Lung (tissue), 11 donors: ENCODE measurements at regions not wholly inside any gene's neighbourhood (a gene's known extent, or its start where the extent isn't known, plus 50 kb on each side); places are given as distances from the start of the nearest gene placed in this dataset.

Experiments used
- ATAC-seq: fragments of 200-7000 bp; cut with Tn5 transposase; one replicate; pipeline ENCODE4 v1.9.1; 2020; ENCODE audit warnings: moderate number of reproducible peaks; ENCODE audit not compliant: insufficient read depth, low FRiP score
- DNase-seq, 3 donors: peaks; one replicate each; pipeline ENCODE4 v3.0.0-alpha.2; 2013 to 2017
- H3K27ac ChIP-seq, 2 donors: one replicate each; pipeline ENCODE4 v1.5.1; 2013; ENCODE audit warnings: mild to moderate bottlenecking in 2 of 2, moderate library complexity in 2 of 2, control low read depth in 1 of 2, inconsistent platforms in 1 of 2, low read depth in 1 of 2, low read length in 1 of 2
- H3K27me3 ChIP-seq, 3 donors: one replicate each; pipeline ENCODE4 v1.5.1; 2013; ENCODE audit warnings: low read length in 2 of 3; ENCODE audit not compliant: control insufficient read depth in 3 of 3, insufficient read depth in 3 of 3
- H3K36me3 ChIP-seq, 4 donors: one replicate each; pipeline ENCODE4 v1.5.1; 2013; ENCODE audit warnings: low read length in 4 of 4, mild to moderate bottlenecking in 1 of 4, moderate library complexity in 1 of 4; ENCODE audit not compliant: control insufficient read depth in 4 of 4, insufficient read depth in 4 of 4
- H3K4me1 ChIP-seq, 5 donors: one replicate each; pipeline ENCODE4 v1.5.1; 2013; ENCODE audit warnings: low read length in 5 of 5, mild to moderate bottlenecking in 2 of 5, moderate library complexity in 1 of 5; ENCODE audit not compliant: control insufficient read depth in 5 of 5, insufficient read depth in 5 of 5
- H3K4me3 ChIP-seq: one replicate; pipeline ENCODE4 v1.5.1; 2013; ENCODE audit warnings: mild to moderate bottlenecking, control low read depth, moderate library complexity
- H3K9ac ChIP-seq, 2 donors: one replicate each; pipeline ENCODE4 v1.5.1; 2013; ENCODE audit warnings: low read length in 2 of 2, control low read depth in 1 of 2; ENCODE audit not compliant: insufficient read depth in 1 of 2
- H3K9me3 ChIP-seq, 4 donors: one replicate each; pipeline ENCODE4 v1.5.1; 2013; ENCODE audit warnings: low read length in 3 of 4, mild to moderate bottlenecking in 1 of 4, moderate library complexity in 1 of 4; ENCODE audit not compliant: control insufficient read depth in 4 of 4, insufficient read depth in 3 of 4
- WGBS, 2 donors: extraction: QIAGEN DNeasy Blood & Tissue Kit; methylation state at CpG; one replicate each; pipeline ENCODE4 v1.1.7; 2013; 5-methylcytosine and 5-hydroxymethylcytosine counted together
- TF ChIP-seq, protein P1 (sequence below): IDR thresholded peaks from 2 replicates; pipeline ENCODE4 v1.5.1; 2012; ENCODE audit warnings: mild to moderate bottlenecking; ENCODE audit errors: control extremely low read depth, extremely low read depth
- donor health status: control.
- donor health status: control.
- donor health status: Bipolar disorder and iron deficiency.
- donor health status: healthy.
- donor health status: DM: yes; HTN: yes; CAD: no.

DNA sequence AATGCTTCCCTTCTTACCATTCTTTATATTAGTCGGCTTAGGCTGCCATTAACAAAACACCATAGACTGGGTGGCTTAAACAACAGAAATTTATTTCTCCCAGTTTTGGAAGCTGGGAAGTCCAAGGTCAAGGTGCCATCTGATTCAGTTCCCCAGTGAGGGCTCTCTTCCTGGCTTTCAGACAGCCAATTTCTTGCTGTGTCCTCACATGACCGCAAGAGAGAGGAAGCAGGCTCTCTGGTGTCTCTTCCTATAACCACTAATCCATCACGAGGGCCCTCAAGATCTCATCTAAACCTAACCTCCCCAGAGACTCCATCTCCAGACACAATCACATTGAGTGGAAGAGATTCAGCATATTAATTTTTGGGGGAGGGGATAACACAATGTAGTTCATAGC lies 193.0 kb upstream of the SGK1 start:
- no peaks in the 10 kb centered on the region for H3K27me3 ChIP-seq
- no peak overlapping the region for H3K4me3 ChIP-seq
- ATAC-seq (no peak), DNase-seq (no peak)
- 48 to 56% methylated on average over 3 of the region's 3 CpGs for WGBS, 2 donors
- no peak overlapping the region for H3K9ac ChIP-seq
- TF ChIP-seq, protein P1, sequence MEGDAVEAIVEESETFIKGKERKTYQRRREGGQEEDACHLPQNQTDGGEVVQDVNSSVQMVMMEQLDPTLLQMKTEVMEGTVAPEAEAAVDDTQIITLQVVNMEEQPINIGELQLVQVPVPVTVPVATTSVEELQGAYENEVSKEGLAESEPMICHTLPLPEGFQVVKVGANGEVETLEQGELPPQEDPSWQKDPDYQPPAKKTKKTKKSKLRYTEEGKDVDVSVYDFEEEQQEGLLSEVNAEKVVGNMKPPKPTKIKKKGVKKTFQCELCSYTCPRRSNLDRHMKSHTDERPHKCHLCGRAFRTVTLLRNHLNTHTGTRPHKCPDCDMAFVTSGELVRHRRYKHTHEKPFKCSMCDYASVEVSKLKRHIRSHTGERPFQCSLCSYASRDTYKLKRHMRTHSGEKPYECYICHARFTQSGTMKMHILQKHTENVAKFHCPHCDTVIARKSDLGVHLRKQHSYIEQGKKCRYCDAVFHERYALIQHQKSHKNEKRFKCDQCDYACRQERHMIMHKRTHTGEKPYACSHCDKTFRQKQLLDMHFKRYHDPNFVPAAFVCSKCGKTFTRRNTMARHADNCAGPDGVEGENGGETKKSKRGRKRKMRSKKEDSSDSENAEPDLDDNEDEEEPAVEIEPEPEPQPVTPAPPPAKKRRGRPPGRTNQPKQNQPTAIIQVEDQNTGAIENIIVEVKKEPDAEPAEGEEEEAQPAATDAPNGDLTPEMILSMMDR: no peak
- no peaks in the 10 kb centered on the region for H3K36me3 ChIP-seq
- H3K27ac ChIP-seq: no peak overlapping the region
- no peaks in the 10 kb centered on the region for H3K9me3 ChIP-seq
- peaks cover 0 to 10% (median 0%) of the 10 kb centered on the region in 5 donors for H3K4me1 ChIP-seq

DNA sequence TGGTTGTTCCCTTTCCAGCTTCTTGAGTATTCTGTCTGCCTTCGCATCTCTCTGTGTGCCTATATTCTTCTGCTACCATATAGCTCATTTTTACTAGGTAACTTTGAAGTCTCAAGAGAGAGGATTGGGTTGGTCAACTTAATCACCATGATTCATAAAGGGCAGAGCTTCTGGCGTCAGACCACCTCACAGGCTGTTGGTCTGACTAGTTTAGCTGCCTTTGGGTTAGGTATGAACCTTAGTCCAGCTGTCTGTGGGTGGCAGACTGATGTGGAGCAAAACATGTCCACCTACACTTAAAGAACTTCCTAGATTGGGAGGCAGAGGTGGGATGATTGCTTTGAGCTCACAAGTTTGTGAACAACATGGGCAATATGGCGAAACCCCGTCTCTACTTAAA lies 192.2 kb upstream of the SGK1 start:
- Histone ChIP-seq H3K4me1 (peaks cover 0 to 10% (median 0%) of the 10 kb centered on the region in 5 donors), H3K36me3 (no peaks in the 10 kb centered on the region), H3K4me3 (no peak overlapping the region), H3K27me3 (no peaks in the 10 kb centered on the region), H3K9me3 (no peaks in the 10 kb centered on the region), H3K27ac (no peak overlapping the region), H3K9ac (no peak overlapping the region)
- DNase-seq (no peak), ATAC-seq (no peak)
- TF ChIP-seq, protein P1: no peak
- 86 to 97% methylated on average over 4 of the region's 4 CpGs for WGBS, 2 donors

DNA sequence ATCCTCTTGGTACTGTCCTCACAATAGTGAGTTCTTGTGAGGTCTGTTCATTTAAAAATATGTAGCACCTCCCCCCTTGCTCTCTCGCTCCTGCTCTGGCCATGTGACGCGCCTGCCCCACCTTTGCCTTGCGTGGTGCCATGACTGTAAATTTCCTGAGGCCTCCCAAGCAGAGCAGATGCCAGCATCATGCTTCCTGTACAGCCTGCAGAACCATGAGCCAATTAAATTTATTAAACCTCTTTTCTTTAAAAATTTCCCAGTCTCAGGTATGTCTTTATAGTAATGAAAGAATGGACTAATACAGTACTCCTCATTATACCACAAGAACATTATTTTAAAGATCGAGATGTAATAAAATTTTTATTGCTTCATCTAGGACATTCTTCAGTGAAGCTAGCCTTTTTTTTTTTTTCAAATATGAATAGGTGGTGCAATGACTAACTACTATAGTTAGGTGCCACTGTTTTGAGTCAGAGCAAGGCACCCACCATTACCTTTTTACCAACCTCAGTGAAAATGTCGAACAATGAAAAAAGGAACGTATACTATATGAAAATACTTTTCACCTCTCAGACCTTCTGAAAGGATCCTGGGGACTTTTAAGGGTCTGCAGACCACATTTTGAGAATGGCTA lies 191.1 kb upstream of the SGK1 start:
- Histone ChIP-seq H3K36me3 (no peaks in the 10 kb centered on the region), H3K9ac (no peak overlapping the region), H3K4me1 (peaks cover 0 to 10% (median 0%) of the 10 kb centered on the region in 5 donors), H3K27ac (no peak overlapping the region), H3K4me3 (no peak overlapping the region), H3K27me3 (no peaks in the 10 kb centered on the region), H3K9me3 (no peaks in the 10 kb centered on the region)
- no peak for DNase-seq
- ATAC-seq: no peak
- TF ChIP-seq, protein P1: no peak
- 91 to 96% methylated on average over 7 of the region's 7 CpGs for WGBS, 2 donors

- Histone ChIP-seq H3K27ac (no peak overlapping the region), H3K36me3 (no peaks in the 10 kb centered on the region), H3K9ac (no peak overlapping the region), H3K9me3 (no peaks in the 10 kb centered on the region), H3K4me3 (no peak overlapping the region), H3K27me3 (no peaks in the 10 kb centered on the region), H3K4me1 (peaks cover 0 to 7% (median 0%) of the 10 kb centered on the region in 5 donors)
- DNase-seq (no peak), ATAC-seq (no peak)
- 95 to 98% methylated on average over 4 of the region's 4 CpGs for WGBS, 2 donors
- TF ChIP-seq, protein P1: no peak
Observed at GRCh38 chr6:134506162-134506561, 188.2 kb upstream of the SGK1 start.
